GM18907 (cell line): ENCODE measurements at regions not wholly inside any gene's neighbourhood (a gene's known extent, or its start where the extent isn't known, plus 50 kb on each side); places are given as distances from the start of the nearest gene placed in this dataset.
"Not testable (repeated sequence)": the region's sequence is repeated elsewhere in the genome, so short reads cannot be mapped to it uniquely, and the experiment has no call there.

ENCODE experiments used
- ATAC-seq: cut with Tn5 transposase; IDR thresholded peaks from one replicate; pipeline ENCODE4 v1.9.1; 2021; ENCODE audit warnings: mild to moderate bottlenecking, moderate library complexity; ENCODE audit not compliant: unreplicated experiment

DNA sequence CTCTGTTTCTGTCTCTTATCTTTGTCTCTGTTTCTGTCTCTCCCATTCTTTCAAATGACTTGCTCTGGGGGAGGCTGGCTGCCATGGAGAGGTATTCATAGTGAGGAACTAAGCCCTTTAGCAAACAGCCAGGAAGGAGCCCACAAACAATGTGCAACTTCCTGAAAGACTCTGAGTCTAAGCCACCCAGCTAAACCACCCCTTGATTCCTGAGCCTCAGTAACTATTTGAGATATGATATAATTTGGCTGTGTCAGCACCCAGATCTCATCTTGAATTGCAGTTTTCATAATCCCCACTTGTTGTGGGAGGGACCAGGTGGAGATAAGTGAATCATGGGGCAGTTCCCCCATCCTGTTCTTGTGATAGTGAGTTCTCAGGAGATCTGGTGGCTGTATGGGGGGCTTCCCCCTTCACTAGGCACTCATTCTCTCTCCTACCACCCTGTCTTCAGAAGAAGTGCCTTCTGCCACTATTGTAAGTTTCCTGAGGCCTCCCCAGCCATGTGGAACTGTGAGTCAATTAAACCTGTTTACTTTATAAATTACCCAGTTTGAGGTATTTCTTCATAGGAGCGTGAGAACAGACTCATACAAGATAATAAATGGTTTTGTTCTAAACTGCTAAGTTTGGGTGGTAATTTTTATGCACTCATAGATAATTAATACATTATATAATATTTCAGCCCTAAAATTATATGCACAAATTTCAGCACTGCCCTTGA lies 121.2 kb upstream of the FOXP2 start:
- no peak for ATAC-seq

DNA sequence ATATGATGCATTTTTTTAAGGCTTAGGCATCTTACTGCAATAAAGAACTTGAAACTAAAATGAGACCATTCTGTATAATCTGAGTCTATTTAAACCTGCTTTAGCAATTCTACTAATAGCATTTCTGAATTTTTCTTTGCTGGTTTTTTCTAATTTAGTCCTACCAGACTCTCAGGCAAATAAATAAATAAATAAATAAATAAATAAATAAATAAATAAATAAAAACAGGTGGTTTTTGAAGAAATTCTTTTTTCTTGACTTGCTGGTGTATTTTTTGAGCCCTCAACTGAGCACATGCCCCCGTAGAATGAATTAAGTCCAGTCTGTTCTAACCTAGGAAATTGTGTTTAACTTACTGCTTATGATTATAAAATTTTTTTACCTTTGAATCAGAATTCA lies 134.7 kb upstream of the FOXP2 start:
- ATAC-seq: no peak

GRCh38 chr7:114273218-114273617 lies 141.4 kb upstream of the FOXP2 start:
- no peak for ATAC-seq

DNA sequence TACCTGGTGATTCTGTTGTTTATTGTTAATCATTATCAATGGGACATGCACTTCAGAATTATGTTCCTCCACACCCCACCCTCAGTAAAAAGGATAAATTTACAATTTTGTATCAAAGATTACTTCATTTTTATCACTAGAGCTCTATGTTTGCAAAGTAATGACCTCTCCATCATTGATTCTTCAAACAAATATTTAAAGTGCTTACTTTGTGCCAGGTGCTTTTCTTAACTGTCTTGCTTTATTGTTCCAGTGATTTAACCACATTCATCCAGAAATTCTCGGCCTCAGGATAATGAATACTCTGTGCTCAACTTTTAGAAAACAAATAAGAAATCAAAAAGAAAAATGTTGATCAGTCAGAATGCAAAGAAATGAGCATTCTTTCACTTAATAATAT lies 144.9 kb upstream of the FOXP2 start:
- no peak for ATAC-seq

GRCh38 chr7:114267550-114267949 lies 147.1 kb upstream of the FOXP2 start:
- ATAC-seq: not testable (repeated sequence)

GRCh38 chr7:114264023-114264422 lies 150.6 kb upstream of the FOXP2 start:
- no peak for ATAC-seq

GRCh38 chr7:114263219-114263618 lies 151.4 kb upstream of the FOXP2 start:
- no peak for ATAC-seq

DNA sequence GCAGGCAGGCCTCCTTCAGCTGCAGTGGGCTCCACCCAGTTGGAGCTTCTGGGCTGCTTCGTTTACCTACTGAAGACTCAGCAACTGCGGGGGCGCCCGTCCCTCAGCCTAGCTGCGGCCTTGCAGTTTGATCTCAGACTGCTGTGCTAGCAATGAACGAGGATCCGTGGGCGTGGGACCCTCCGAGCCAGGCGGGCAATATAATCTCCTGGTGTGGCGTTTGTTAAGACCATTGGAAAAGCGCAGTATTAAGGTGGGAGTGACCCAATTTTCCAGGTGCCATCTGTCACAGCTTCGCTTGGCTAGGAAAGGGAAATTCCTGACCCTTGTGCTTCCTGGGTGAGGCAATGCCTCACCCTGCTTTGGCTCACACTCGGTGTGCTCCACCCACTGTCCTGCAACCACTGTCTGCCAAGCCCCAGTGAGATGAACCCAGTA lies 159.2 kb upstream of the FOXP2 start:
- no peak for ATAC-seq

DNA sequence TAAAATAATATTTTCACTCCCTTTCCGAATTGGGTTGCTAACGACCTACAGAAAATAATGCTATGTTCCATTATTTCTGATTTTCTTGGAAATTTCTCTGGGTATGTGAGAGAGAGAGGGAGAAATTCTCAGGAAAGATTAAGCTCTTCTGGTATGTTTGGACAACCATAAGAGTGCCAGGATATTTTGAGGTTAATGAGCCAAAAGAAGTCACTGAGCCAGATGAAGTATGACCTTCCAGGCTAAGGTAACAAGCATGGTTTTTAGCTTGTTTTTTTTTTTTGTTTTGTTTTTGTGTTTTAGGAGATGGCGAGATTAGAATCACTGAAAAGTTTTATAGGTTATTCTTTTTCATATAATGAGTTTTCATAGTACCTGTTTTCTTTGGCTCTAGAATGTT lies 171.0 kb upstream of the FOXP2 start:
- ATAC-seq: no peak

GRCh38 chr7:114242992-114243507 lies 171.6 kb upstream of the FOXP2 start:
- ATAC-seq: no peak

DNA sequence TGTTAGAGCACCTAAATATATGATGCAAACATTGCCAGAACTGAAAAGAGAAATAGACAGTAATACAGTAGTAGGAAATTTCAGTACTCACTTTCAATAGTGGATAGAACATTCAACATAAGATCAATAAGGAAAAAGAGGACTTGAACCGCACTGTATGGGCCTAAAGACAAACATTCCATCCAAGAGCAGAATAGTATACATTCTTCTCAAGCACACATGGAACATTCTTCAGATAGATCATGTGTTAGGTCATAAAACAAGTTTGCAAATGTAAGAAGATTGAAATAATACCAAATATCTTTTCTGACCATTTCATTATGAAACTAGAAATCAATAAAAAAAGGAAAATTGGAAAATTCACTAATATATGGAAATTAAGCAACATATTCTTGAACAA lies 185.4 kb upstream of the FOXP2 start:
- ATAC-seq: no peak

GRCh38 chr7:114225784-114226183 lies 188.8 kb upstream of the FOXP2 start:
- ATAC-seq: no peak

GRCh38 chr7:114218283-114218682 lies 196.3 kb upstream of the FOXP2 start:
- ATAC-seq: no peak

DNA sequence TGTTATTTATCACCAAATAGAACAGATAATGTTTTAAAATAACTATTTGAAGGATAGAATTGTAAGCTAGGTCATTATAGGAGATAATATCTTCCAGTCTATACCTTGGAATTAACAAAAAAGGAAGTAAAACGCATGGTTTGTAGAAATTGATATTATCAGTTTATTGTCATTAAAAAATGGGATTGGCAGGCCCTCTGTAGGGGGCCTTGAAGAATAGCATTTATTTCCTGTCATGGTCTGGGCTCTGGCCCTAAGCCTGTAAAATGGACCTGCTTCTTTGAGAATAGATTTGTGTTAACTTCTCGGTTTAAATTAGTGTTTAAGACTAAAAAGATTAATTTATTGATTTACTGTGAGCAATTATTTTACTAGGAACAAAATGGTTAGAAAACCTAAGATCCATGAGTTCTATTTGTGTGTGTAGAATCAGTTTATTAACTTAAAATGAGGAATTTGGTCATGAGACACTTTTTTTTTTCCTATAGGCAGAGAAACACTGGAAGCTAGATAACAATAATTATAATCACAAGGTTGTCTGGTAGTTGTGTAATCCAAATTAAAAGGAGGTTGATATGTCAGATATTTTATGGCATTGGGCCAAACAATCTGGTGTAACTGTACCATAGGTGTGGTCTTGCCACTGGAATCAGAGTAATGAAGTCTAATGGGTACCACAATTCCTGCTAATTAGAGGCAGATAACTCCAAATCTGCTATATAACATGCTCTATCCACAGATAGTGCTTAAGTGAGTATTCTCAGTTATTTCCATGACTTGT lies 197.4 kb upstream of the FOXP2 start:
- ATAC-seq: no peak

GRCh38 chr7:114214466-114214865 lies 200.1 kb upstream of the FOXP2 start:
- ATAC-seq: no peak

DNA sequence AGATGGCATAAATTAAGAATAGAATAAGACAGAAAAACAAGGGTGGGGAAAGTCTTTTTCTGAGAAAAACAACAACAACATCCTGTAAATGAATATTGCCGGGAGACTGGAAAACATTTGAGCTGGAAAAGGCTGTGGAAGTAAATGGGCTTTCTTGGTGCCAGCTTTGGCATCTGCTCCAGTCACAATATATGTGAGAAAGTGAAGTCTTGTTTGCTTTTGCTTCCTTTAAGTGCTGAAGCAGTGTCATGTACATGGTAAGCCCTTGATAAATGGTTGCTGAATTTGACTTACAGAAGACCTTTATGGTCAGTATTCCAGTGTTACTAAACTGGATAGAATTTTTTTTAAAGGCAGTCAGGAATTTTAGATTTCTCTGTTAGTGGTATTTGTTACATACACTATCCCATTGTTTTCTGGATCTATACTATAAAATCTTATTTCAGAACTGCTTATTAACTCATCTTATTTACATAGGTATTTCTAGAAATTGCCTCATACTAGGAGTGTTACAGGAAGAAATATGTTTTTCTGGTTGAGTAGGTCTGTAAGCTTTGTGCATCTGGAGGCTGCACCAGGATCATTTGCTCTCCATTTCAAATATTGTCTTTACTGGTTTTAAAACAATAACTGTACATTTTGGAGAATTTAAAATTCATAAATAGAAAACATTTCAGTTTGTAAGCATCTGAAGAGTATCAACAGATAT lies 201.7 kb upstream of the FOXP2 start:
- ATAC-seq: no peak

DNA sequence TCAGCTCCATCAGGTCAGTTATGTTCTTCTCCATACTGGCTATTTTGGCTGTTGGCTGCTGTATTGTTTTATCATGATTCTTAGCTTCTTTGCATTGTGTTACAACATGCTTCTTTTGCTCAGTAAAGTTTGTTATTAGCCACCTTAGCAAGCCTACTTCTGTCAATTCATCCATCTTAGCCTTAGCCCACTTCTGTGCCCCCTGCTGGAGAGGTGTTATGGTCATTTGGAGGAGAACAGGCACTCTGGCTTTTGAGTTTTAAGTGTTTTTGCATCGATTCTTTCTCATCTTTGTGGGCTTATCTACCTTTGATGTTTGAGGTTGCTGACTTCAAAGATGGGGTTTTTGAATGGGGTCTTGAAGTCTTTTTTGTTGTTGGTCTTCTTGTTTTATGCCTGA lies 204.6 kb upstream of the FOXP2 start:
- no peak for ATAC-seq

DNA sequence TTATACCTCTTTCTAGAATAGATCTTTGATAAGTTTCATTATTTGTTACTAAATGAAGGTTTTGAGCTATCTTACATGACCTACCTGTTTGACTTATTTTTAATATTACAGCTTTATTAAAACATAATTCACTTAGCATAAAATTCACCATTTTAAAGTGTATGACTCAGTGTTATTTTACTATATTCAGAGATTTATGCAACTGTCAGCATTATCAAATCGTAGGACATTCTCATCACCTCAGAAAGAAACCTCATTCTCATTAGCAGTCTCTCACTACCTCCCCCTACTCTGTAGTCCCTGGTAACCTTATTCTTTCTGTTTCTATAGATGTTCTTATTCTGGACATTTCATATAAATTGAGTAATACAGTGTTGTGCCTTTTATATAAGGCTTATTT lies 207.9 kb upstream of the FOXP2 start:
- ATAC-seq: no peak

GRCh38 chr7:114196517-114196916 lies 218.1 kb upstream of the FOXP2 start:
- ATAC-seq: no peak

DNA sequence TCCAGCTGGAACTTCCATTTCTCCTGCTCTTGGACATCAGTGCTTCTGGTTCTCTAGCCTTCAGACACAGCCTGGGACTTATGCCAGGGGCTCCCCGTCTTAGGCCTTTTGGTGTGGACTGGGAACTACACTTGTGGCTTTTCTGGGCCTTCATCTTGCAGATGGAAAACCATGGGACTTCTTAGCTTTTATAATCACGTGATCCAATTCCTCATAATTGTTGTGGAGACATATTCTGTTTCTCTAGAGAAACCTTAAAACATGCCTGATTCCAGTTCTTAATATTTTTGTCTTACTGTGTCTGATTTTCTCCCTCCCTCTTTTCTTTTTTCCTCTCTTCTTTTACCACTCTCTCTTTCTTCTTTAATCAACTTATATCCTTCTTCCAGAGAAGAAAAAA lies 224.2 kb upstream of the FOXP2 start:
- ATAC-seq: no peak

- no peak for ATAC-seq
Observed at GRCh38 chr7:114183311-114184088, 231.1 kb upstream of the FOXP2 start.
